Gastroesophageal sphincter (tissue), 4 donors: ENCODE measurements at regions not wholly inside any gene's neighbourhood (a gene's known extent, or its start where the extent isn't known, plus 50 kb on each side); places are given as distances from the start of the nearest gene placed in this dataset.

ENCODE experiments used
- ATAC-seq: fragments of 150-250 bp; one replicate; pipeline ENCODE4 v1.9.1; 2016; ENCODE audit warnings: mild to moderate bottlenecking, moderate library complexity
- H3K27ac ChIP-seq, 4 donors: fragments of 200-600 bp; sonication (generic) in 3 of 4; 1 replicate in 3 of 4; 2 replicates in 1 of 4; pipeline ENCODE4 v1.5.1; 2016 to 2019
- H3K27me3 ChIP-seq: fragments of 200-600 bp; sonication (generic); one replicate; pipeline ENCODE4 v1.5.1; 2019
- H3K36me3 ChIP-seq, 2 donors: fragments of 200-600 bp; sonication (generic); one replicate each; pipeline ENCODE4 v1.5.1; 2019; ENCODE audit warnings: control low read depth in 1 of 2
- H3K4me1 ChIP-seq, 3 donors: fragments of 200-600 bp; sonication (generic); 1 replicate in 2 of 3; 2 replicates in 1 of 3; pipeline ENCODE4 v1.5.1; 2016 to 2019; ENCODE audit warnings: control low read depth in 2 of 3
- H3K4me3 ChIP-seq, 2 donors: fragments of 200-600 bp; sonication (generic); one replicate each; pipeline ENCODE4 v1.5.1; 2019; ENCODE audit warnings: mild to moderate bottlenecking in 1 of 2, moderate library complexity in 1 of 2
- H3K9me3 ChIP-seq, 3 donors: fragments of 200-600 bp; sonication (generic); one replicate each; pipeline ENCODE4 v1.5.1; 2017 to 2019; ENCODE audit warnings: control low read depth in 2 of 3
- EP300 ChIP-seq: sonication (generic); formaldehyde crosslinking; IDR thresholded peaks from one replicate; pipeline ENCODE4 v1.6.1; 2017; ENCODE audit warnings: antibody characterized with exemption, mild to moderate bottlenecking
- POLR2A ChIP-seq, 2 donors: fragments of 450-650 bp; IDR thresholded peaks; one replicate each; pipeline ENCODE4 v1.6.1; 2017; ENCODE audit warnings: antibody characterized with exemption in 2 of 2, mild to moderate bottlenecking in 2 of 2, moderate library complexity in 1 of 2
- POLR2AphosphoS5 ChIP-seq: sonication (generic); formaldehyde crosslinking; IDR thresholded peaks from one replicate; pipeline ENCODE4 v1.6.1; 2017; ENCODE audit warnings: antibody characterized with exemption
- WGBS, 2 donors: methylation state at CpG; one replicate each; pipeline ENCODE4 v1.1.5; 2018; ENCODE audit warnings: low coverage in 1 of 2; 5-methylcytosine and 5-hydroxymethylcytosine counted together
- TF ChIP-seq, protein P1 (sequence below), 4 experiments: fragments of 200-600 bp in 2 of 4; fragments of 450-650 bp in 2 of 4; sonication (generic) in 1 of 4; IDR thresholded peaks; one replicate each; pipeline ENCODE4 v1.5.1; 2017 to 2019; ENCODE audit warnings: antibody characterized with exemption in 4 of 4, mild to moderate bottlenecking in 2 of 4, moderate library complexity in 2 of 4

- no peak for TF ChIP-seq POLR2AphosphoS5
- TF ChIP-seq, protein P1, sequence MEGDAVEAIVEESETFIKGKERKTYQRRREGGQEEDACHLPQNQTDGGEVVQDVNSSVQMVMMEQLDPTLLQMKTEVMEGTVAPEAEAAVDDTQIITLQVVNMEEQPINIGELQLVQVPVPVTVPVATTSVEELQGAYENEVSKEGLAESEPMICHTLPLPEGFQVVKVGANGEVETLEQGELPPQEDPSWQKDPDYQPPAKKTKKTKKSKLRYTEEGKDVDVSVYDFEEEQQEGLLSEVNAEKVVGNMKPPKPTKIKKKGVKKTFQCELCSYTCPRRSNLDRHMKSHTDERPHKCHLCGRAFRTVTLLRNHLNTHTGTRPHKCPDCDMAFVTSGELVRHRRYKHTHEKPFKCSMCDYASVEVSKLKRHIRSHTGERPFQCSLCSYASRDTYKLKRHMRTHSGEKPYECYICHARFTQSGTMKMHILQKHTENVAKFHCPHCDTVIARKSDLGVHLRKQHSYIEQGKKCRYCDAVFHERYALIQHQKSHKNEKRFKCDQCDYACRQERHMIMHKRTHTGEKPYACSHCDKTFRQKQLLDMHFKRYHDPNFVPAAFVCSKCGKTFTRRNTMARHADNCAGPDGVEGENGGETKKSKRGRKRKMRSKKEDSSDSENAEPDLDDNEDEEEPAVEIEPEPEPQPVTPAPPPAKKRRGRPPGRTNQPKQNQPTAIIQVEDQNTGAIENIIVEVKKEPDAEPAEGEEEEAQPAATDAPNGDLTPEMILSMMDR (IDR thresholded peaks at IDR 0.05): no peak
- no peak for TF ChIP-seq EP300
- no peak for TF ChIP-seq POLR2A (IDR thresholded peaks at IDR 0.05)
- no peaks in the 10 kb centered on the region for H3K4me1 ChIP-seq
- no peak overlapping the region for H3K27ac ChIP-seq
- H3K27me3 ChIP-seq: peaks cover 50% of the 10 kb centered on the region
- no peaks in the 10 kb centered on the region for H3K36me3 ChIP-seq
- H3K9me3 ChIP-seq: peaks cover 0 to 5% (median 0%) of the 10 kb centered on the region in 3 donors
- no peak for ATAC-seq
- 60 to 74% methylated on average over 9 of the region's 9 CpGs for WGBS, 2 donors
- no peak overlapping the region for H3K4me3 ChIP-seq
These were observed 53.8 kb downstream of the FZD10 start for GRCh38 chr12:130216031-130216430.

GRCh38 chr12:130218682-130219081, 56.4 kb downstream of the FZD10 start:
- Histone ChIP-seq H3K9me3 (peaks cover 0 to 10% (median 0%) of the 10 kb centered on the region in 3 donors), H3K4me3 (no peak overlapping the region), H3K4me1 (no peaks in the 10 kb centered on the region), H3K27ac (no peak overlapping the region), H3K27me3 (peaks cover 73% of the 10 kb centered on the region), H3K36me3 (no peaks in the 10 kb centered on the region)
- TF ChIP-seq, protein P1 (IDR thresholded peaks at IDR 0.05): no peak
- TF ChIP-seq POLR2A (IDR thresholded peaks at IDR 0.05) (no peak), POLR2AphosphoS5 (no peak), EP300 (no peak)
- 77 to 88% methylated on average over 7 to 12 of the region's 12 CpGs for WGBS, 2 donors
- ATAC-seq: no peak

DNA sequence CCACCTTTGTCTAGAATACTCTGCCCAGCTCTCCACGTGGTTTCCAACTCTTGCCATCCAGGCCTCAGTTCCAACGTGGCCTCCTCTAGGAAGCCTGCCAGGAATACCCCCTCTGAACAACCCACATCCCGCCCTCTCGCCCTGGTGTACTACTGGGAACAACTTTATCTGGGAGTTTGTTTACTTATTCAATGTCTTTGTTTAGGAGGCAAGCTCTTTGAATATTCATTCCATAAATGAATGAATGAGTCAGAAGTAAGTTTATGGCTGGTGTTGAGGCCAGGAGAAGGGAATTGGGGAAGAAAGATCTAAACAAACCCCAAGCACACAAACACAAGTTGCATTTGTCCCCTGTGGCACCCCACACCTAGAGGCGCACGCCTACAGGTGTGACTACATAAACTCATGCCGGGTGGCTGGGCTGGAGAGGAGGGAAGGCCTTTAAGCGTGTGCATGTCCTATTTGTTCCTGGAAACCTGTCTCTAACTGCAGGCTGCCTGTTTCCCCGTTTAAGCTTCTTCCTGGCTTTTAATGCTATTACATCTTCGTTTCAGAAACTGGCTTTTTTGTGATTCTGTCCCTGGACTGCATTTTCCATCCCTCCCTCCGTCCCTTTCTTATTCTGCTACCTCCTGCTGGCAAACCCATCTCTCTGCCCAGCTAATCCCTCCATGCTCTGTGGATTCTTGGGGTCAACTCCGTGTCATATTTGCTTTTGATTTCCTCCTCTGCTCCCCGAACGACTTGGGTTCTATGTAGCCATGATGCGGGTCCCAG, 57.9 kb downstream of the FZD10 start:
- Histone ChIP-seq H3K4me3 (no peak overlapping the region), H3K9me3 (peaks cover 0 to 10% (median 0%) of the 10 kb centered on the region in 3 donors), H3K4me1 (no peaks in the 10 kb centered on the region), H3K36me3 (no peaks in the 10 kb centered on the region), H3K27ac (no peak overlapping the region), H3K27me3 (peaks cover 81% of the 10 kb centered on the region)
- 16 to 37% methylated on average over 7 to 14 of the region's 15 CpGs for WGBS, 2 donors
- no peak for ATAC-seq
- TF ChIP-seq POLR2A (IDR thresholded peaks at IDR 0.05): no peak
- TF ChIP-seq, protein P1 (IDR thresholded peaks at IDR 0.05): no peak
- TF ChIP-seq POLR2AphosphoS5: no peak
- TF ChIP-seq EP300: no peak

- Histone ChIP-seq H3K36me3 (no peaks in the 10 kb centered on the region), H3K27me3 (peaks cover 81% of the 10 kb centered on the region), H3K9me3 (peaks cover 0 to 10% (median 0%) of the 10 kb centered on the region in 3 donors), H3K4me3 (no peak overlapping the region), H3K4me1 (no peaks in the 10 kb centered on the region), H3K27ac (no peak overlapping the region)
- WGBS, 2 donors: 13 to 22% methylated on average over 6 to 9 of the region's 9 CpGs
- no peak for ATAC-seq
- TF ChIP-seq, protein P1 (IDR thresholded peaks at IDR 0.05): no peak
- no peak for TF ChIP-seq EP300
- TF ChIP-seq POLR2AphosphoS5: no peak
- TF ChIP-seq POLR2A (IDR thresholded peaks at IDR 0.05): no peak
These were observed 58.4 kb downstream of the FZD10 start for GRCh38 chr12:130220706-130221100.

GRCh38 chr12:130222519-130223218, 60.4 kb downstream of the FZD10 start:
- H3K9me3 ChIP-seq: peaks cover 0 to 10% (median 0%) of the 10 kb centered on the region in 3 donors
- ATAC-seq: no peak
- TF ChIP-seq, protein P1 (IDR thresholded peaks at IDR 0.05): no peak
- no peak for TF ChIP-seq POLR2AphosphoS5
- TF ChIP-seq EP300: no peak
- no peak for TF ChIP-seq POLR2A (IDR thresholded peaks at IDR 0.05)
- H3K27ac ChIP-seq: no peak overlapping the region
- H3K27me3 ChIP-seq: peaks cover 78% of the 10 kb centered on the region
- H3K4me1 ChIP-seq: no peaks in the 10 kb centered on the region
- H3K4me3 ChIP-seq: no peak overlapping the region
- H3K36me3 ChIP-seq: no peaks in the 10 kb centered on the region
- 43 to 63% methylated on average over 2 to 21 of the region's 23 CpGs for WGBS, 2 donors
